Stomach smooth muscle (tissue), 2 donors: ENCODE measurements at regions not wholly inside any gene's neighbourhood (a gene's known extent, or its start where the extent isn't known, plus 50 kb on each side); places are given as distances from the start of the nearest gene placed in this dataset.

Experiments
- H3K27ac ChIP-seq: one replicate; pipeline ENCODE4 v1.7.0; 2013; ENCODE audit warnings: mild to moderate bottlenecking, low read length, inconsistent platforms
- H3K27me3 ChIP-seq, 2 donors: one replicate each; pipeline ENCODE4 v1.7.0; 2013; ENCODE audit warnings: low read length in 2 of 2; ENCODE audit not compliant: insufficient read depth in 2 of 2, control insufficient read depth in 1 of 2
- H3K36me3 ChIP-seq, 2 donors: one replicate each; pipeline ENCODE4 v1.7.0; 2013; ENCODE audit warnings: low read length in 2 of 2; ENCODE audit not compliant: control insufficient read depth in 2 of 2, insufficient read depth in 2 of 2
- H3K4me1 ChIP-seq: one replicate; pipeline ENCODE4 v1.7.0; 2013; ENCODE audit warnings: low read length; ENCODE audit not compliant: control insufficient read depth, insufficient read depth
- H3K4me3 ChIP-seq, 2 donors: one replicate each; pipeline ENCODE4 v1.7.0; 2013; ENCODE audit warnings: low read length in 2 of 2
- H3K9ac ChIP-seq, 2 donors: one replicate each; pipeline ENCODE4 v1.7.0; 2013; ENCODE audit warnings: low read length in 2 of 2, mild to moderate bottlenecking in 1 of 2
- H3K9me3 ChIP-seq, 2 donors: one replicate each; pipeline ENCODE4 v1.7.0; 2013; ENCODE audit warnings: low read length in 2 of 2; ENCODE audit not compliant: control insufficient read depth in 2 of 2
- donor health status: healthy.
- donor health status: Pancreatic carcinoma.

DNA sequence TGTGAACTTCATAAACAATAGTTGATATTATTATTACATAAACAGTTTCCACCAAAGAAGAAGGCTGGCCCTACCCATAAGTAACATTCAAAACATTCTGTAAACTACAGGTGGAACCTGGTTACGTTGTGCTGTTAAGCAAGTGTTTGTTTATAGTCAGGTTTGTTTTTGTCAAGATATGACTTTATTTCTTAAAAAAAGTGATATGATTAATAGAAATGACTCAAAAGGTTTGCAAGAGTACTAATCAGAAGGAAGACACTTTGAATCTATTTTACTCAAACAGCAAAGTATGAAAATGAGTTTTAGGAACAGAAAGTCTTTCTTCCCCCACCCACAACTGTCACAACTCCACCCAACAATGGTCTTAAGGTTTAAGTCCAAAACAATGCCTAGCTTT lies 220.8 kb downstream of the PLK2 start:
- Histone ChIP-seq H3K4me3 (no peak overlapping the region), H3K27ac (no peak overlapping the region), H3K9me3 (no peaks in the 10 kb centered on the region), H3K36me3 (no peaks in the 10 kb centered on the region), H3K27me3 (no peaks in the 10 kb centered on the region), H3K9ac (no peak overlapping the region), H3K4me1 (no peaks in the 10 kb centered on the region)

GRCh38 chr5:58236498-58236897 lies 223.4 kb downstream of the PLK2 start:
- Histone ChIP-seq H3K27me3 (no peaks in the 10 kb centered on the region), H3K4me1 (no peaks in the 10 kb centered on the region), H3K4me3 (no peak overlapping the region), H3K9ac (no peak overlapping the region), H3K27ac (no peak overlapping the region), H3K9me3 (no peaks in the 10 kb centered on the region), H3K36me3 (no peaks in the 10 kb centered on the region)

DNA sequence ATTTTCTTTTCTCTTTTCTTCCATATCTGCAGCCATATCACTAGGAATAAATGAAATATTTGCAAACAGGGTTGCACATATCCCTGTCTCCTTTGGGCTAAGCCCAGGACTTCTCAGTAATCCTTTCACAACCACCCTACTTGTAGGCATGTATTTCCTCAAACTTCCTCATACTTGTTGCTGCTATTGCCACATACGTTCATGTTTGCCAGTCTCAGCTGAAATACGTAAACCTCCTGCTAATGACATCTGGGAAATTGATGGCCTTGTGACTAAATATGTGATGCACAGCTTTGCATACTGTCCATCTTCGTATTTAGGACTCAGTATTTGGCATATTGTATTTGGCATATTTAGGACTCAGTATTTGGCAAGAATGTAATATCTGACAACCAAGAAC lies 224.6 kb downstream of the PLK2 start:
- Histone ChIP-seq H3K9ac (no peak overlapping the region), H3K4me1 (no peaks in the 10 kb centered on the region), H3K9me3 (no peaks in the 10 kb centered on the region), H3K27ac (no peak overlapping the region), H3K27me3 (no peaks in the 10 kb centered on the region), H3K4me3 (no peak overlapping the region), H3K36me3 (no peaks in the 10 kb centered on the region)

- Histone ChIP-seq H3K27me3 (no peaks in the 10 kb centered on the region), H3K36me3 (no peaks in the 10 kb centered on the region), H3K9me3 (no peaks in the 10 kb centered on the region)
Measured at GRCh38 chr5:58232130-58232529, 227.8 kb downstream of the PLK2 start.

DNA sequence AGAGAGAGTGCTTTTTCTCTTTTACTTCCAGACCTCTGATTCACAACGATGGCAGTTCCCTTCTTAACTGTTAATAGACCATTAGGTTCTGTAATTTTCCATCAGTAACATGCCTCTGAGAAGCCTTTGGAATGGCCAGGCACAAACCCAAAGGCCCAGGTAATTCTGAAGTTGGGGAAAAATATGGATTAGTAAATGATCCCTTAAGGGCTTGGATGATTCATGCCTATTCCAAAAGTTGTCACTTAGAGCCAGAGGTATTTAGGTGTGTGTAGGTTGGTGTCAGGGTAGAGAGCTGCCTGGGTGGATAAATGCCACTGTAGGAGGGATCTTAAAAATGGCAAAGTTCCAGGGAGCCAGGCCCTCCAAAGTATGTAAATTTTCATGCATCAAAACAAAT lies 228.8 kb downstream of the PLK2 start:
- Histone ChIP-seq H3K9me3 (no peaks in the 10 kb centered on the region), H3K4me3 (no peak overlapping the region), H3K9ac (no peak overlapping the region), H3K27ac (no peak overlapping the region), H3K36me3 (no peaks in the 10 kb centered on the region), H3K4me1 (no peaks in the 10 kb centered on the region), H3K27me3 (no peaks in the 10 kb centered on the region)

More at GRCh38 chr5:58232130-58232529, 227.8 kb downstream of the PLK2 start:
- Histone ChIP-seq H3K4me1 (no peaks in the 10 kb centered on the region), H3K9ac (no peak overlapping the region), H3K4me3 (no peak overlapping the region), H3K27ac (no peak overlapping the region)

DNA sequence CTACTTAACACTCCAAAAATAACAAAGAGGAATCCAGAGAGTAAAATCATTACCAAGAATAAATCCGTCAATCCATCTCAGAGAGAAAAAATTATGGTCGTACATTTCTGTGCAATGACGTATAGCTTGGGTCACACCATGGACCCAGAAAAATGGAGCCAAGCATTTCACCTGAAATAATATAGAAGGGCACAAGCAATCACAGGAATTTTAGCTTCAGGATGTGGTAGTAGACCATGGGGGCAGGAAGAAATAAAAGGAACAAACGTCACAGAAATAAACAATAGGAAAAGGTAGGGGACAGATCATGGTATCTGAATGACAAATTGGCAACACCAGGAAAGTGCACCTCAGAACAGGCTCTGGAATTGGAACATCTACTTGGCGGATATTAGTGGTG lies 231.0 kb downstream of the PLK2 start:
- Histone ChIP-seq H3K27ac (no peak overlapping the region), H3K9ac (no peak overlapping the region), H3K4me1 (no peaks in the 10 kb centered on the region), H3K27me3 (no peaks in the 10 kb centered on the region), H3K4me3 (no peak overlapping the region), H3K36me3 (no peaks in the 10 kb centered on the region), H3K9me3 (no peaks in the 10 kb centered on the region)

DNA sequence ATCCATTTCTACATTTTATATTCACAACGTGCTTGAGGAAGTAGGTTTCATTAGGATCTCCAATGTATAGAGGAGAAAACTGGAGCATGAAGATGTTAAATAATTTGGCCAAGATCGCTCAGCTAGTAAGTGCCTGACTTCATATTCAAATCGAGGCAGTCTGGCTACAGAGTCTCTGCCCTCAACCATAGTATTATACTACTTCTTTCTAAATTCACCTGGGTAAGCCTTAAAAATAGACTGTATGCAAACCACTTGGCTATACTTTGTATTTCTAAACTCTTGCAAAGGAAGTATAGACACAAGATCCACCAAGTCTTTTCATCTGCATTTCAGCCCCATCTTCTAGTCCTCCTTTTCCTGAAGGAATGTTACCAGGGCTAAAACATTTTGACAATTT lies 232.0 kb downstream of the PLK2 start:
- Histone ChIP-seq H3K4me3 (no peak overlapping the region), H3K9me3 (no peaks in the 10 kb centered on the region), H3K27me3 (no peaks in the 10 kb centered on the region), H3K9ac (no peak overlapping the region), H3K36me3 (no peaks in the 10 kb centered on the region), H3K27ac (no peak overlapping the region), H3K4me1 (no peaks in the 10 kb centered on the region)

- Histone ChIP-seq H3K9me3 (no peaks in the 10 kb centered on the region), H3K27ac (no peak overlapping the region), H3K4me3 (no peak overlapping the region), H3K4me1 (no peaks in the 10 kb centered on the region), H3K27me3 (no peaks in the 10 kb centered on the region), H3K9ac (no peak overlapping the region), H3K36me3 (no peaks in the 10 kb centered on the region)
Measured at GRCh38 chr5:58224661-58225060, 235.2 kb downstream of the PLK2 start.

GRCh38 chr5:58224221-58224620 lies 235.7 kb downstream of the PLK2 start:
- H3K27me3 ChIP-seq, result no peaks in the 10 kb centered on the region
- no peaks in the 10 kb centered on the region for H3K9me3 ChIP-seq
- H3K4me3 ChIP-seq, result no peak overlapping the region
- H3K36me3 ChIP-seq, result no peaks in the 10 kb centered on the region
- no peak overlapping the region for H3K9ac ChIP-seq
- H3K27ac ChIP-seq, result no peak overlapping the region
- H3K4me1 ChIP-seq, result no peaks in the 10 kb centered on the region

DNA sequence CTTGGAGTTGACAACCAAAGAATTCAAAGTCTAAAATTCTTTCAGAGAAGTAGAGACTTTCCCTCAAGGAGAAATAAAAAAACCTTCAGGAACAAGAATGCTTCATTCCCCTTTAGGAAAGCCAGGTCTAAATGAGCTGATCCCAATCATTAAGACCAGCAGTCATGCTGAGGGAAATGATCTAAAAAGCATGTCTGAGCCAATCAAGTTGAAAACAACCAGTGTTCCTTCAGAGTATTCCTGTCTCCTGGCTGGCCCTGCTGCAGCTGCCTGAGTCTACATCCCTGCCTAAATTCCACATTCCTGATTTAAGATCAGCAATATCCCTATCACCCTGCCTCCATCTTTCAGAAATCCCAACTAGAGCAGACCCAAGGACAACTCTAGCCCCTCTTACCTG lies 244.5 kb downstream of the PLK2 start:
- Histone ChIP-seq H3K4me1 (no peaks in the 10 kb centered on the region), H3K27me3 (no peaks in the 10 kb centered on the region), H3K9me3 (no peaks in the 10 kb centered on the region), H3K36me3 (no peaks in the 10 kb centered on the region), H3K27ac (no peak overlapping the region), H3K4me3 (no peak overlapping the region), H3K9ac (no peak overlapping the region)

DNA sequence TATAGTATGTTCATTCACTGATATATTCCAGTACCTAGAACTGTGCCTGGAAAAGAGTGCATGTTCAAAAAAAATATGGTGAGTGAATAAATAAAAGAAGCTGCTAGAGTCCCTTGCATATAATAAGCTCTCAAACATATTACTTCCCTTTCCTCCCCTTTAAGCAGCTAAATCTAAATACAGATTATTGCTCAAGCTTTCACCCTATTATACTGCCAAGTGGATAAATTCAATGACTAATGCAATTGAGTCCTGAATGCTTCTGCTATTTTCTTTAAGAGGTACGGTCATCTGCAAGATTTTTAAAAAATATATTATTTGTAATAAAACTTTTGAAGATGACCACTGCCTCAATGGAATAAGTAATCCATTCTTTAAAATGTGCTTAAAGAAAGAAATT lies 248.4 kb downstream of the PLK2 start:
- Histone ChIP-seq H3K27ac (no peak overlapping the region), H3K9ac (no peak overlapping the region), H3K4me3 (no peak overlapping the region), H3K4me1 (no peaks in the 10 kb centered on the region), H3K9me3 (no peaks in the 10 kb centered on the region), H3K27me3 (no peaks in the 10 kb centered on the region), H3K36me3 (no peaks in the 10 kb centered on the region)

DNA sequence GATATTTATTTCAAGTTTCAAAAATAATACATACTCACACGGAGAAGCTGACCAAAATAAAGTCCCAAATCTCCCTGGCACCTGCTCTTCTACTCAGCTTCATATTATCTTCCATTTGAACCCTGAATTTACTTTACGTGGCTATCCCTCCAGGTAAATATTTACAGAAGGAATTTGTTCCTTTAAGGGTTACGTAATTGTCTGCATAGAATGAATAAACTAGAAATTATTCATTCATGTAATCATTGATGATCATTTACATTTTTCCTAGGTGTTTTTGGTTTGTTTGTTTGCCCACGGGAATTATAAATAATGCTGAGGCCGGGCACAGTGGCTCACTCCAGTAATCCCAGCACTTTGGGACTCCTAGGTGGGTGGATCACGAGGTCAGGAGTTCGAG lies 251.2 kb downstream of the PLK2 start:
- no peaks in the 10 kb centered on the region for H3K9me3 ChIP-seq
- no peak overlapping the region for H3K27ac ChIP-seq
- H3K36me3 ChIP-seq, result no peaks in the 10 kb centered on the region

More for the DNA sequence above, 251.2 kb downstream of the PLK2 start:
- Histone ChIP-seq H3K9ac (no peak overlapping the region), H3K27me3 (no peaks in the 10 kb centered on the region), H3K4me1 (no peaks in the 10 kb centered on the region), H3K4me3 (no peak overlapping the region)
